K562 (cell line): ENCODE measurements at regions not wholly inside any gene's neighbourhood (a gene's known extent, or its start where the extent isn't known, plus 50 kb on each side); places are given as distances from the start of the nearest gene placed in this dataset.

Experiments
- ATAC-seq: fragments of 200-7000 bp; cut with Tn5 transposase; 3 replicates; pipeline ENCODE4 v1.9.1; 2020; ENCODE audit warnings: moderate library complexity
- BruUV-seq: library from RNA; stranded (reverse); fragments of 400-500 nt; replicated peaks from 2 replicates; lab custom pipeline; 2021; lab: Mats Ljungman, UMichigan
- CTCF ChIA-PET: fragments of 300-600 bp; formaldehyde crosslinking; extraction: SDS; loops from one replicate; lab custom pipeline; 2021; ENCODE audit warnings: low intra/inter-chr PET ratio; lab: Yijun Ruan, JAX
- POLR2A ChIA-PET: fragments of 300-600, 350-650 bp; sonication (Branson Sonifier 250); formaldehyde crosslinking; extraction: SDS; loops from one replicate; lab custom pipeline; 2021; ENCODE audit warnings: antibody characterized with exemption, inconsistent platforms; lab: Yijun Ruan, JAX
- DNase-seq, 4 experiments: peaks; one replicate each; pipeline versions ENCODE4 v3.0.0 to v3.0.0-alpha.2; 2011 to 2018; ENCODE audit warnings: low spot score in 3 of 4, mixed read lengths in 3 of 4; ENCODE audit errors: extremely low read depth in 1 of 4
- FAIRE-seq: peaks from 2 replicates; lab custom pipeline; 2011; peaks lifted over from hg19 to GRCh38; lab: Jason Lieb, UNC
- H2AFZ ChIP-seq: 2 replicates; pipeline ENCODE4 v1.6.0; 2011; ENCODE audit warnings: low read depth, low read length, control low read depth, inconsistent platforms
- H3K27ac ChIP-seq: fragments of 200-600 bp; 3 replicates; pipeline ENCODE4 v1.8.0; 2011; ENCODE audit warnings: low read depth, mild to moderate bottlenecking, control low read depth, inconsistent platforms, low read length, moderate library complexity, mixed read lengths; ENCODE audit errors: extremely low read depth
- H3K27me3 ChIP-seq, 2 experiments: fragments of 300-600 bp in 1 of 2; 2 replicates in 1 of 2; 3 replicates in 1 of 2; pipeline versions ENCODE4 v1.6.0 to v1.8.0; 2011; ENCODE audit warnings: inconsistent platforms in 2 of 2, low read length in 2 of 2, mild to moderate bottlenecking in 1 of 2, mixed read lengths in 1 of 2, moderate library complexity in 1 of 2; ENCODE audit not compliant: control insufficient read depth in 2 of 2, insufficient read depth in 2 of 2
- H3K36me3 ChIP-seq: fragments of 300-600 bp; 3 replicates; pipeline ENCODE4 v1.8.0; 2011; ENCODE audit warnings: mild to moderate bottlenecking, low read length, inconsistent platforms; ENCODE audit not compliant: control insufficient read depth, insufficient read depth
- H3K4me1 ChIP-seq, 2 experiments: fragments of 200-600 bp in 1 of 2; replicated peaks in 1 of 2; 2 replicates in 1 of 2; 3 replicates in 1 of 2; pipeline versions ENCODE4 v1.5.1 to v1.8.0; 2011; ENCODE audit warnings: inconsistent platforms in 2 of 2, low read length in 2 of 2, mild to moderate bottlenecking in 1 of 2, mixed read lengths in 1 of 2, moderate library complexity in 1 of 2; ENCODE audit not compliant: control insufficient read depth in 2 of 2, insufficient read depth in 2 of 2
- H3K4me2 ChIP-seq: 2 replicates; pipeline ENCODE4 v1.6.1; 2011; ENCODE audit warnings: low read length, control low read depth, inconsistent platforms, mixed read lengths; ENCODE audit not compliant: insufficient read depth
- H3K4me3 ChIP-seq: fragments of 200-600 bp; sonication (generic), shearing (Covaris generic); 2 replicates; pipeline ENCODE4 v1.5.1; 2016; ENCODE audit warnings: control low read depth, inconsistent platforms
- H3K79me2 ChIP-seq: fragments of 200-600 bp; 3 replicates; pipeline ENCODE4 v1.8.0; 2011; ENCODE audit warnings: low read length, inconsistent platforms; ENCODE audit not compliant: control insufficient read depth, insufficient read depth
- H3K9ac ChIP-seq, 2 experiments: 2 replicates each; pipeline versions ENCODE4 v1.6.0 to v1.6.1; 2011; ENCODE audit warnings: low read depth in 2 of 2, low read length in 2 of 2, control low read depth in 1 of 2, inconsistent platforms in 1 of 2, mild to moderate bottlenecking in 1 of 2, mixed read lengths in 1 of 2; ENCODE audit not compliant: insufficient read depth in 1 of 2
- H3K9me1 ChIP-seq: one replicate; pipeline ENCODE4 v1.6.0; 2011; ENCODE audit warnings: inconsistent platforms, mild to moderate bottlenecking, low read length, moderate library complexity; ENCODE audit not compliant: control insufficient read depth, insufficient read depth
- H3K9me3 ChIP-seq: replicated peaks from 2 replicates; pipeline ENCODE4 v1.5.1; 2011; ENCODE audit warnings: low read depth, low read length, inconsistent platforms; ENCODE audit not compliant: control insufficient read depth, insufficient read depth
- H4K20me1 ChIP-seq: replicated peaks from 2 replicates; pipeline ENCODE4 v1.6.1; 2011; ENCODE audit warnings: low read length, inconsistent platforms, mixed read lengths; ENCODE audit not compliant: control insufficient read depth, insufficient read depth
- CAMTA2 ChIP-seq: fragments of 250-450 bp; sonication (Bioruptor Pico); conservative IDR thresholded peaks from 2 replicates; pipeline ENCODE4 v1.5.1; 2022
- CREB1 ChIP-seq, 2 experiments: sonication (generic) in 1 of 2; formaldehyde crosslinking in 1 of 2; IDR thresholded peaks; 2 replicates each; pipeline versions ENCODE4 v1.6.1 to v1.8.0; 2012 to 2022; ENCODE audit warnings: inconsistent platforms in 1 of 2, mild to moderate bottlenecking in 1 of 2, missing genetic modification reagents in 1 of 2, moderate library complexity in 1 of 2
- ETV1 ChIP-seq: fragments of 450-650 bp; conservative IDR thresholded peaks from 2 replicates; pipeline ENCODE4 v1.6.1; 2016; ENCODE audit warnings: missing genetic modification characterization, control low read depth, low read depth, missing compliant biosample characterization
- HBP1 ChIP-seq: fragments of 450-650 bp; formaldehyde crosslinking; IDR thresholded peaks from 2 replicates; pipeline ENCODE4 v1.4.0; 2022; ENCODE audit warnings: missing genetic modification characterization
- PRDM10 ChIP-seq: fragments of 450-650 bp; IDR thresholded peaks from 2 replicates; pipeline ENCODE4 v1.6.1; 2018; ENCODE audit not compliant: partially characterized antibody
- RAD21 ChIP-seq, 2 experiments: fragments of 250-450 bp in 1 of 2; fragments of 450-650 bp in 1 of 2; sonication (Bioruptor Pico) in 1 of 2; formaldehyde crosslinking in 1 of 2; IDR thresholded peaks in 1 of 2; conservative IDR thresholded peaks in 1 of 2; 2 replicates each; pipeline versions ENCODE4 v1.4.0 to v1.8.0; 2020 to 2022; ENCODE audit warnings: mild to moderate bottlenecking in 2 of 2, moderate library complexity in 1 of 2
- RBM15 ChIP-seq: fragments of 200-400 bp; formaldehyde crosslinking; IDR thresholded peaks from 2 replicates; pipeline ENCODE4 v1.6.1; 2018; ENCODE audit warnings: mild to moderate bottlenecking, low read length, moderate library complexity; ENCODE audit not compliant: insufficient read depth
- ZBTB2 ChIP-seq: fragments of 450-650 bp; IDR thresholded peaks from 2 replicates; pipeline ENCODE4 v1.6.1; 2016; ENCODE audit warnings: antibody characterized with exemption
- ZNF174 ChIP-seq: fragments of 250-450 bp; sonication (Bioruptor Pico); IDR thresholded peaks from 2 replicates; pipeline ENCODE4 v1.4.0; 2020; ENCODE audit warnings: mild to moderate bottlenecking
- ZNF24 ChIP-seq: fragments of 450-650 bp; IDR thresholded peaks from 2 replicates; pipeline ENCODE4 v1.6.1; 2016
- ZSCAN29 ChIP-seq: fragments of 450-650 bp; IDR thresholded peaks from 2 replicates; pipeline ENCODE4 v1.6.1; 2017
- WGBS: fragments of 100-300 bp; shearing (Covaris generic); methylation state at CpG from one replicate; pipeline ENCODE4 v1.1.6; 2016; ENCODE audit warnings: low coverage, mixed read lengths; ENCODE audit not compliant: insufficient coverage; ENCODE audit errors: missing lambda C conversion rate; 5-methylcytosine and 5-hydroxymethylcytosine counted together
- in situ Hi-C: fragments of 300-500 bp; cut with MboI; formaldehyde crosslinking; loops from 4 replicates; pipeline ENCODE4 v1.15.0; 2018; ENCODE audit warnings: inconsistent platforms, mixed read lengths
- intact Hi-C: fragments of 100-400 bp; cut with micrococcal nuclease; formaldehyde crosslinking; loops from 2 replicates; pipeline ENCODE4 v1.14.2; 2022

GRCh38 chr2:104388296-104388695 is 465.6 kb upstream of the POU3F3 start:
- H4K20me1 ChIP-seq: no peaks in the 10 kb centered on the region; the same call in 1 of the 2 replicates
- DNase-seq (no peak), FAIRE-seq (no peak), ATAC-seq (no peak)
- H3K4me2 ChIP-seq: no peak overlapping the region
- H3K9ac ChIP-seq: no peak overlapping the region
- 0% methylated on average over 2 of the region's 2 CpGs for WGBS
- in situ Hi-C loops (no loop called here), intact Hi-C loops (no loop called here)
- H3K27me3 ChIP-seq: no peaks in the 10 kb centered on the region
- ChIA-PET POLR2A (no interaction called here), CTCF (no interaction called here)
- TF ChIP-seq CAMTA2 (CRISPR knock-in tag) (no peak), ZNF174 (CRISPR knock-in tag) (no peak), ZNF24 (no peak), ZSCAN29 (no peak), ZBTB2 (no peak), ETV1 (tag) (no peak), RAD21 (CRISPR knock-in tag; conservative IDR thresholded peaks at IDR 0.05 in 1 of 2, IDR thresholded peaks at IDR 0.05 in 1 of 2) (no peak), HBP1 (CRISPR knock-in tag) (no peak), RBM15 (no peak), CREB1 (IDR thresholded peaks at IDR 0.05) (no peak), CREB1 (CRISPR knock-in tag; IDR thresholded peaks at IDR 0.05) (no peak), PRDM10 (no peak)
- H3K79me2 ChIP-seq: no peaks in the 10 kb centered on the region
- H3K4me3 ChIP-seq: no peak overlapping the region
- H3K9me1 ChIP-seq: no peaks in the 10 kb centered on the region
- H3K4me1 ChIP-seq: no peaks in the 10 kb centered on the region
- H3K9me3 ChIP-seq: no peaks in the 10 kb centered on the region
- no TSS peak for BruUV-seq
- no peak overlapping the region for H3K27ac ChIP-seq
- H3K36me3 ChIP-seq: no peaks in the 10 kb centered on the region
- H2AFZ ChIP-seq: no peak overlapping the region
